ELF-1 (cell line): ENCODE measurements at regions not wholly inside any gene's neighbourhood (a gene's known extent, or its start where the extent isn't known, plus 50 kb on each side); places are given as distances from the start of the nearest gene placed in this dataset.
"Not testable (repeated sequence)": the region's sequence is repeated elsewhere in the genome, so short reads cannot be mapped to it uniquely, and the experiment has no call there.

Experiments
- DNase-seq: peaks from one replicate; pipeline ENCODE4 v3.0.0-alpha.2; 2016; ENCODE audit warnings: low read depth, low spot score

GRCh38 chr3:26068890-26069289, 279.0 kb downstream of the OXSM start:
- no peak for DNase-seq

- DNase-seq, result no peak
Measured at GRCh38 chr3:26070854-26071253, 281.0 kb downstream of the OXSM start.

GRCh38 chr3:26074080-26074479, 284.2 kb downstream of the OXSM start:
- DNase-seq, result no peak

GRCh38 chr3:26078539-26078938, 288.6 kb downstream of the OXSM start:
- no peak for DNase-seq

- DNase-seq, result no peak
Measured at GRCh38 chr3:26081166-26081565, 291.3 kb downstream of the OXSM start.

GRCh38 chr3:26081806-26082205, 291.9 kb downstream of the OXSM start:
- no peak for DNase-seq

GRCh38 chr3:26082911-26083310, 293.0 kb downstream of the OXSM start:
- DNase-seq, result no peak

GRCh38 chr3:26084629-26085028, 294.7 kb downstream of the OXSM start:
- DNase-seq, result no peak

- no peak for DNase-seq
Measured at GRCh38 chr3:26087751-26088150, 297.9 kb downstream of the OXSM start.

GRCh38 chr3:26089249-26089648, 299.4 kb downstream of the OXSM start:
- no peak for DNase-seq

- DNase-seq, result no peak
Measured at GRCh38 chr3:26090589-26090988, 300.7 kb downstream of the OXSM start.

GRCh38 chr3:26091096-26091495, 301.2 kb downstream of the OXSM start:
- DNase-seq, result no peak

- DNase-seq, result no peak
Measured at GRCh38 chr3:26091626-26092025, 301.7 kb downstream of the OXSM start.

GRCh38 chr3:26097111-26097510, 307.2 kb downstream of the OXSM start:
- DNase-seq, result not testable (repeated sequence)

GRCh38 chr3:26099692-26100091, 309.8 kb downstream of the OXSM start:
- no peak for DNase-seq

GRCh38 chr3:26100176-26100575, 310.3 kb downstream of the OXSM start:
- DNase-seq, result no peak

- no peak for DNase-seq
Measured at GRCh38 chr3:26102376-26102775, 312.5 kb downstream of the OXSM start.

GRCh38 chr3:26104851-26105251, 315.0 kb downstream of the OXSM start:
- DNase-seq, result no peak

GRCh38 chr3:26105261-26105660, 315.4 kb downstream of the OXSM start:
- DNase-seq, result no peak

- peak; percentile 70 for DNase-seq
Measured at GRCh38 chr3:26106228-26106627, 316.3 kb downstream of the OXSM start.

GRCh38 chr3:26108846-26109489, 319.1 kb downstream of the OXSM start:
- no peak for DNase-seq

GRCh38 chr3:26114851-26115250, 325.0 kb downstream of the OXSM start:
- DNase-seq, result no peak

GRCh38 chr3:26118165-26118564, 328.3 kb downstream of the OXSM start:
- peak; percentile 62 for DNase-seq

GRCh38 chr3:26132942-26133341, 343.1 kb downstream of the OXSM start:
- DNase-seq, result no peak
